Embryonic facial prominence (tissue), 1 donor: ENCODE measurements at regions not wholly inside any gene's neighbourhood (a gene's known extent, or its start where the extent isn't known, plus 50 kb on each side); places are given as distances from the start of the nearest gene placed in this dataset.

Experiments used
- DNase-seq: peaks from one replicate; pipeline ENCODE4 v3.0.0-alpha.2; 2016; ENCODE audit errors: extremely low spot score

DNA sequence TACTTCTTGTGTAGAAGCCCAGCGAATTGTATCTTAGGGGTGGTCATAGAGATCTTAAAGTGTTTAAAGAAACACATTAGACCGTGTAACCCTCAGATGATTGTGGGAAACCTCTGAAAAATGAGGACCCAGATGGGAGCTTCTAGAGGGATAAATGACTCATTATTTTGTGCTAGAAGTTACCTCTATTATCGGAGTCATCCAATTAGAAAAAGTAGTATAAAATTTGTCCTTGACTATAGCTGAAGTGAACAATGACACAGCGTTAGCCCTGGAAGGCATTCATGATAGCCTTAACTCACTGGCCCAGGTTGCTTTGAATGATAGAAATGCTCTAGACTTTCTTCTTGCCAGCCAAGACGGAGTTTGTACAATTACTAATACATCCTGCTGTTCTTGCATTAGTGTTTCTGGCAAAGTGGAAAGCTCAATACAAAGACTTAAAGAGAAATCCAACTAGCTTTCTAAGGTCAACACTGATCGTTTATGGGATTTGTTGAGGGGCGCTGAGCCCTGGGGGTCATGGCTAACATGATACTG lies 178.9 kb upstream of the VEGFC start:
- no peak for DNase-seq

DNA sequence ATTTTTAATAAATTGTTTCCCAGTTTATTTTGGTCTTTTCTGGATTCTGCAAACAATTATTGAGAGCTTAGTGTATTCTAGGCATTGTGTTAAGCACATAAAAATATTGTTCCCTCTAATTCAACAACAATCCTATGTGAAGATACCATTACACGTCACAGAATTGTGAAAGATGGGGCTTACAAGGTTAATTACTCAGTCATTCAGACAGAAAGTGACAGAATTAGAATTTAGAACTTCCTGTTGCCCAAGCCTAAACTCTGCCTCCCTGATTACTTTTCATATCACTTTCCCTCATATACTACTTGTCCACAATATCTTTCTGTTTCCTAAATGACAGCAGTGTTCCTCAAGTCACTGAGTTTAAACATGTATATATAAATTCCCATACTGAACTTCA lies 186.7 kb upstream of the VEGFC start:
- no peak for DNase-seq

DNA sequence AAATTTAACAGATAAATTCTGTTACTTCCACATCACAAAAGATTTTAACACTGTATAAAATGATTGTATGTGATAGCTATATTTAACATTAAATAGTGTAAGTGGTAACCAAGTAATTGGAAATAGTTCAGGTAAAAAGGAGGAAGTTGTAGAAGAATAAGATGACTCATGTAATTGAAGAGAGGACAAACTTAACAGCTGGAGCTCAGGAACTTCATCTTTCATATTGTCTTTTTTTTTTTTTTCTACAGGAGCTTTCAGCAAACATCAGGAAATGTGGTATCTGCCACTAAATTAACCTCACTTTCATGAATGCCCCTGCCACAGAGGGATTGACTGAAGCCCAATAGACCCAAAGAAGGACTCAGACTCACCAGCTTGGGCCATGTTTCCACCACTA lies 188.4 kb upstream of the VEGFC start:
- no peak for DNase-seq

DNA sequence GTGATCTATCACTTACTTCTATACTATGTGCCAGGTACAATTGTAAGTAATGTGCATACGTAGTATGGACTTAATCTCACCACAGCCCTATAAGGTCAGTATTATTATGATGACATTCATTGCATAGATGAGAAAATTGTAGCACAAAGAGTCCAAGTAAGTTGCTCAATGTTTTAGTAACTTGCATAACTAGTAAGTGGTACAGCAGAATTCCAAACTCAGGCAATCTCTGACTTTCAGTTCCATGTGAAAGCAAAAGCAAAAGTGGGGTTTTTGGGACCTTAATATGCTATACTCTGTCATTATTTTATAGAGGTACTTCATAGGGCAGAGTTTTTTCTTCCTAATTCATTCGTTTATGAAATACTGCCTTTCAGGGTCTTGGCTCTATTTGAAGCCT lies 188.8 kb upstream of the VEGFC start:
- DNase-seq = no peak

DNA sequence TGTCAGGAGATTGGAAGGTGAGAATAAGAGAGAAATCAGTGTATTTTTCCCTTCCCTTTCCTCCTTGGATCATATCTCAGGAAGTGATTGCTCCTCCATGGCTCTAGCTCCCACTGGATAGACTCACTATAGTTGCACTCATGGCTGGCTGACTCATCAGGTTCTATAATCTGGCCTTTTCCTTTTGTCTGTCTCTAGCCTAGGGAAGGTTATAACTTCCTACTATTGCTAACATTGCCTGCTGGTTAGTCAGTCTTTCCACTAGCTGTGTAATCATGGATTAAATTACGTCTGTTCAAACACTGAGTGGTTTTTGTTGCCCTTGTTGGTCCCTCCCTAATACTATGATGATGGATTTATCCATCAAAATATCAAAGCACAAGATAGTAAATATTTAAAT lies 195.5 kb upstream of the VEGFC start:
- no peak for DNase-seq

DNA sequence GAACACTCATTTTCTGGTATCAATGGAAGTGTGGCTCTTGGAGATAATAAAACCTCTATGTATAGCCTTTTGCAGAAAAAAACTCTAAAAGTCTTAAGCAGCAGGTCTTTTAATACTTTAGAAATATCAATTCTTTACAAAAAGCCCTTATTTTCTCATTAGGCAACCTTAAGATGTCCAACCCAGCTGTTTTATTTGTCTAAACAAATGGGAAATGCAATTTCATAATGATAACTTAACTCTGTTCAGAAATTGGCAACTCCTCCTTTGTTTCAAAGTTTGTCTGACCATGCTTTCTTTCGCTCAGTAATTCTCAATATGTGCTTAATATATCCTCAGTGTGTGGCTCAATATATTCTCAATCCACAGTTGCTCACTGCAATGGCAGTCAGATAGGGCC lies 196.5 kb upstream of the VEGFC start:
- no peak for DNase-seq

DNA sequence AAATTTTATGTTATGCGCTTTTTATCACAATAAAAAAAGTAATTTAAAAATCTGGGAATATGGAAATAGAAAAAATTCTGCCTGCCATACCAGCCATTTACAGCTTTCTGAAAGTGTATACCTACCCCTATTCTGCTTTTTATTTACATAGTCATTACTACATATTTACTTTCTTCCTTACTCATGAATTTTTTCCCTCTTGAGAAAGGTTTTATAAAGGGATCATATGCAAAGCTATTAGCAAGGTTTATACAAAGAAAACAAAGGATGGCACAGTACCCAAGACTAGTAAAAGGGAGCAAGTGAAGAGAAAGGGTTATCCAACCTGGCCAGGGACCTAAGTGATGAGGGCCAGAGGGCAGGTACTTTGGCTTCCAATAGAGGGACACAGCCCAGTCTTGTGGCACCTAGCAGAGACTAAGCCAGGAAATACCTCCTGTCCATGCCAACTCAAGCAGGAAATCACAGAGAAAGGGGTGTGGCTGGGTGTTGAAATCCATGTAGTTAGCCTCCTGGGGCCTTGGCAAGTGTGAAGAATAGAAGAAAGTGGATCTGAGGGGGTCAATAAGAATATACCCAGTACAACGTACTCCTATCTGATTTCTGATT lies 207.3 kb upstream of the VEGFC start:
- DNase-seq = no peak

DNA sequence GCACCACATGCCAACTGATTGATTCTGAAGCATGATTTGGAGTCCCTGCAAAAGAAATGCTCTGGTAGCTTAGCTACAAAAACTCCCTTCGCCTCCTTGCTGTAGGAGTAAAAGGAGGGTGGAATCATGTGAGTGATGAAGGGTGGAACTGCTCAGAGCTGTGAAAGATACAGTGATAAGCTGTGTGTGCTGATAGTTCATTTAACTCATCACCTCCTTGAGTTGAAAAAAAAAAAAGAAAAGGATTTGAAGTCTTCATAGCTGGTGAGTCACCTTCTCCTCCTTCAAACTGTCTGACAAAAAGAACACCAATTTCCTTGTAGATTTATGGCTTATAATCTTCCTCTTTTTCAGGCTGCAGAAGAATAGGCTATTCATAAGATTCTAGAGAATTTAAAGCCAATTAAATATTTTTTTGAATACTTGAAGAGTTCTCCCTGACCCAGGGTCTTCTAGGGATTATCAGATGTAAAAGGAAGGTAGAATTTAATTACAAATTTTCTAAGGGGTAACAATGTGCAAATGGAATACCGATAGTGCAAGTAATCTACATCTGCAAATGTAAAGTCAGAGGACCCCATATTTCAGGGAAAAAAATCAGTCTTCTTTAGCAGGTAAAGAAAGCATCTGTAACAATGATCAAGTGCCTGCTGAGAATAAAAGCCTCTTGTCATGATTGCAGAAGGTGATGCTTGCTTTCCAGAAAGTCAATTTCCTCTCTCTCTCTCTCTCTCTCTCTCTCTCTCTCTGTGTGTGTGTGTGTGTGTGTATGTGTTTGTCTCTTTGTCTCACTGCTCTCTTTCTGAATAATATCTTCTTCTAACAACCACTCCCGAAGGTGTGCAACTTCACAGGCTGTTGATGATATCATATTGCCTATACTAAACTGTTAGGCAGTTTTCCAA lies 208.8 kb upstream of the VEGFC start:
- no peak for DNase-seq

DNA sequence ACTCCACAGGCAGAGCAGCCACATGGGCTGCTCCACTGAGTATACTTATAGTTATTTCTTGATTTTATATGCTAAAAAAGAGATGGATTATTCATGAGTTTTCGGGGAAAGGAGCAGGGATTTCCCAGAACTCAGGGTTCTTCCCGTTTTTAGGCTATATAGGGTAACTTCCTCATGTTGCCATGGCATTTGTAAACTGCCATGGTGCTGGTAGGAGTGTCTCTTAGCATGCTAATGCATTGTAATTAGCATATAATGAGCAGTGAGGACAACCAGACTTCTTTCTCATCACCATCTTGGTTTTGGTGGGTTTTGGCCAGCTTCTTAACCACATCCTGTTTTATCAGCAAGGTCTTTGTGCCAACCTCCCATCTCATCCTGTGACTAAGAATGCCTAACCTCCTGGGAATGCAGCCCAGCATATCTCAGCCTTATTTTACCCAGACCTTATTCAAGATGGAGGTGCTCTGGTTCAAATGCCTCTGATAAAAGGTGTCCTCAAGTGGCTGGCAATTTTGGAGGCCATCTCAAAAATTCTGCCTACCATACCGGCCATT lies 213.0 kb upstream of the VEGFC start:
- no peak for DNase-seq

DNA sequence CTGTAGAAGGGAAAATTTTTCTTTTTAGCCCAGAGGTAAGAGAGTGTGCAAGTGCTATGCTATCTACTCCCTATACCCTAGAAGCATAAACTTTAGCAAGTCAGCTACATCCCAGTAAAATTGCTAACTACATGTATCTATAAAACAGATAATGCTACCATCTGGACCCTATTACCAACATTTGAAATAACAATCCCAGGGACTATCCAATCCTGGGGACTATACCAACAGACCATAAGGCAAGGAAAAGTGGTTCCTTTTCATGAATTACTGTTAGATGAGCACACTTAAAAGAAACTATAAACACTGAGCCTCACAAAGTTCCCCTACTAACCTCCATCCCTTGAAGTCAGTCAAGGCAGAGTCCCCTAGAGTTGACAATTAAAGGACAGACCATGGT lies 213.6 kb upstream of the VEGFC start:
- DNase-seq = no peak

DNA sequence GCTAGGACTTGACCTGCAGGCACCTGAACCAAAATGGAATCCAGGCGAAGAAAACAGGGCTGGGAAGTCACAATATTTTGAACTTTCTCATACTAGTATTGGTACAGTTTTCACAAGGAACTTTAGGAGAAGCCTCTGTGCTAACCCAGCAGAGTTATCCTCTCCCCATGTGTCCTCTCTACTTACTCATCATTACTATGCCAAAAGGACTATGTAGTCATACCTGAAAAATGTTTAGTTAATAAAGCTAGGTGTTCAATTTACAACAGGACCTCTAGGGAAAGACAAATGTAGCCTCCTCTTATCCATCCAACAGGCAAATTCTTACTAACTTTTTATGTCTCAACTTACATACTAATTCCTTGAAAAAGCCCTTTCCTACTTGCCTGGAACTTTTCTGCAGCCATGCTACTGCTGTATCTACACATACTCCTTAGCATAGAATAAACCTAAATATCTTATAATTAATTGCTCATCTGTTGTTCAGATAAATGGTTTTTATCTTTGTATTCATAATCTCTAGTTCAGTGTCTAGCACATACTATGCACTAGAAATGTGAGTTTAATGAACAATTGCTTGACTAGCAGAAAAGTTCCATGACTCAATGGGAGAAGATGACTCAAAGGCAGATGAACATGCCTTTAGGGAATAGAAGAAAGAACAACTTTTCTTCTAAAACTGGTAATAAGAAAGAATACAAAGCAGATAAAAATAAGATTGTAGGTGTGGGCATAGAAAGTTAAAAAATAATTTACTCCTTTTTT lies 215.5 kb upstream of the VEGFC start:
- no peak for DNase-seq

DNA sequence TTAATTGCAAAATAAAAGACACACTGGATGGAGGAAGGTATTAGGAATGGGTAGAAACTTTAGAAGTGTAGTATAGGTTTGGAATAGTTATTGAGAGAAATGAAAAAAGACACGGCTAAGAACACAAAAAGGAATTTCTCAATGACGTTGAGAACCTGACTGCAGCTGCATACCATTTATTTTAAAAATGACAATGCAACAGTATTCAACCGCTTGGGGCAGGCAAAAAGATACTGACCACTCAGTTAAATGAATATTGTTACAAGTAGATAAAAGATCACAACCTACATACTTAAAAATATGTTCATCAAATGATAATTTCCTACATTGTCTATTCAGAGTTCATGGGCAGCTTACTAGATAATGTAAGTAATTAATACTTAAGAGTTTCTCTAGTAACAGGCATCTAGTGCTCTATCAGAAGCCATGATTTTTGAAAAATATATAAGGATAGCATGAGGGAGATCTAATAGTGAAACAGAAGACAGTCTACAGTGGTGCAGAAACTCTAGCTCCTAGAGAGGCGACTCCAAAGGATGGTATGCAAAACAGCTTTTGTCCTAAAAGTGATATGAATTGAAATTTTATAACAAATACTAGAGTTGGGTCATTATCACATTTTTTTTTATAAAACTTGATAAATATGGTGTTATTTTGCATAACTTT lies 216.2 kb upstream of the VEGFC start:
- no peak for DNase-seq

DNA sequence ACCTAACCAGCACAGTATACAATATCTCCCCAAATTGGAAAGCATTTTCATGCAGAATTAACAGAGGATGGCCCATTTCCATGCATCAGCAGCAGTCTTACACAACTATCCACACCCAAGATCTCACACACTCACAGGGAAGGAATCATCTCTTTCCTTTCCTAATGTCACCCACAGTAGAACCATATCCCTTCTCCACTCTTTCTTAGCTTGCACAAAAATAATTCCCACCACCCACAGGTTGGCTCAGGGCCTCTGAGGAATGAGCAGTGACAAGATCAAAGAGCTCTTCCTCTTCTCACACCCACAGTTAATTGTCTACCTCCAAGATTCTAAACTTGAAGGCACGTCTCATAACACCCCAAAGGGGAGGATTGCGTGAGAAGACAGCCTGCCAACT lies 217.7 kb upstream of the VEGFC start:
- no peak for DNase-seq

DNA sequence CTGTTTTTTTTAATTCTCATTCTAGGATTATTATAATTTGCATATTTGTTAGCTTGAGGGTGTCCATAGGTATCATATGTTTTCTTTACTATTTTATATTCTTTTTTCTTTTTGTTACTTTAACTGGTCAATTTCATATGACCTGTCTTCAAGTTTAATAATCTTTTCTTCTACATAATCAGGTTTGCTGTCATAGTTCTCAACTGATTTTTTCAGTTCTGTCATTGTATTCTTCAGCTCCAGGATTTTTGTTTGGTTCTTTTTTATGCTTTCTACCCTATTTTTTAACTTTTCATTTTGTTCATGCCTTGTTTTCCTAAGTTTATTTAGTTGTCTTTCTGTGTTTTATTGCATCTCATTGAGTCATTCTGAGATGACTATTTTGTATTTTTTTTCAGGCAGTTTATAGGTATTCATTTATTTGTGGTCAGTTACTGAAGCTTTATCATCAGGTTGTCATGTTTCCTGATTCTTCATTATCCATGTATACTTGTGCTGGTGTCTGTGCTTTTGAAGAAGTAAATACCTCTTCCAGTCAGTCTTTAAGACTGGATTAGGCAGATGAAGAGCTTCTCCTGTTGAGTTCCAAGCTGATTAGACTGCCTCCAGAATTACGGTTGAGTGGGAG lies 220.3 kb upstream of the VEGFC start:
- DNase-seq = no peak

DNA sequence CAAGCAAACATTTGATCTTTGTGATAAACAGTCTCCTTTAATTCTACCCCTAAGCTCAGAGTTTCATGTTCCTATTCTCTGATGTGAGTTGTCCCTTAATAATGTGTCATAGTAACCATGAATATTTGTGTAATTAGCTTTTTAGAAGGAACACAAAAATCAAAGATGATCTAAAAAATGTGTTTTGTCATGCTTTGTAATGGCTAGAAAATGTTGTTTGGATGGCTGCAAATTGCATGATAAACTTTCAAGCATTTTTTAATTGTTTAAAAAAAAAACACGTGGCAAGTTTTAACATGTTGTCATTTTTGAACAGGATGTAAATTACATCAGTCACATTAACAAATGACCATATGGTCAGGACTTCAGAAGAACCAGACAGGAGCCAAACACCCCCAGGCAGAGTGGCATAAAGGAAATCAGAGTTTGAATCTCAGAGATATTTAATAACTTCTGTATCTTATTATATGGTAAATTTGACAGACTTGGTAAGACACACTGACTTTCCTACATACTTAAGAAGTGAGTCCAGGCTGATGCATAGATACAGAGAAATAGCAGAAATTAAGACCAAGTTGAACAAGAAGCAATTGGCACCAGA lies 223.9 kb upstream of the VEGFC start:
- no peak for DNase-seq

DNA sequence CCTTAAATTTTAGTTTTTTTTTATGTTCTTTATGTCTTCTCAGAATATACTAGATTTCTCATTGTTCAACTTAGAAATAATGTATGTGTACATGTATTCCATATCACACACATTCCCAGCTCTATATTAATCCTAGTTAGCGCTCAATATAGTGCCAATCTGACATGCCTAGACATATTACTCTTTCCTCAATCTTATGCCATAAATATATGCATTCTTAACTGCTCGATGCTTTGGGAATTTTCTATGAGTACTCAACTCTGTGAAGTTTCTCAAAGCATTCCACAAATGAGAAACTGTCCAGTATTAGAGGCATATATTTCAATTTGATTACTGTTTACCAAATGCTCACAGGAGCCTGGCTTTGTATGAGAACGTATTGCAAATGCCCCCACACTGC lies 231.2 kb upstream of the VEGFC start:
- no peak for DNase-seq

DNA sequence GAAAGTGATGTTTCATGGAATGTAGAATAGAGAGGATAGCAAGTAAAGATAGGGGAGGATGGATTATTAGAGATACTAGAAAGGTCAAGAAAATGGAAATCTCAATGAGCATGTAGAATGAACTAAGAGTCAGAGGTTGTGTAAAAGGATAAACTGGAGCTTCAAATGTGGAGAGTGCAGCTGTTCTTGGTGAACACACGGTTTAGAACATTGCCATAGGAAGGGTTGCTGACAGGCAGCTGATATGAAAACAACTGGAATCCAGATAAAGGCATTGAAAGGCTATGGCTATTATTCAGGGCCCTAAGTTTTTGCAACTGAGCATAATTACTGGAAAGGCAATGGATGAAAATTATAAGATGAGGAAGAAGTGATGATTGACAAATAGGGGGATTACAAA lies 239.6 kb upstream of the VEGFC start:
- no peak for DNase-seq

DNA sequence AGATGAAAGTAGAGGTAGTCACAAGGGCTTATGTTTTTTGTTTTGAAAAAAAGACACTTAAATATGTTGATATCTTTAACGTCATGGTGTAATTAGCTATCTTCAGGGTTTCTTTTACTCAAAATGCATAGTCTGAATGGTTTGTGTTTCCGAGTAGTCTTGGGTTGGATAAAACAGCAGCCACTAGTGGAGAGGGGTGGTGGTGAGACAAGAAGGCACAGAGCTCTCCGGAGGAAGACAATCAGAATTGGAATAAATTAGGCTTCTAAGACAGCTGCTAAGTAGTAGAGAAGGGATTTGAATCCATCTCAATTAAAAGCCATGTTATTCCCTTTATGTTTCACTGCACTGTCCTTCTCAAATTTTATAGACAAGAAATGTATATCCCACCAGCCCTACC lies 240.4 kb upstream of the VEGFC start:
- DNase-seq = no peak

DNA sequence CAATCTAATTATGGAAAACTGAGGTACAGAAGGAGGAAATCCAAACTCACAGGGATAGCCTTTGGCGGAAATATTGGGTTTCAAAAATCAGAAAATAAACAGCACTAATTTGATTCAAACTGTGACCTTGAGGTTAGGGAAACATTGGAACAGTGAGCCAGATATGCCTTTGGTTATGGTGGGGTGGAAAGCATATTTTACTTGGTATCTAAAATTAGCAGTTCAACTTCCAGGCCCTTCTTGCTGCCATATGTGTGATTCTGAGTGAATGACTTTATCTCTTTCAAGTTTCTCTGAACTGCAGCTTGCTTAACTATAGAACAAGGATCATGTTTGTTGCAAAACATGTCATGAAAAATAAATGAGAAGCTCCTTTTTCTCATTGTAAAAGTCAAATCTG lies 240.9 kb upstream of the VEGFC start:
- no peak for DNase-seq

DNA sequence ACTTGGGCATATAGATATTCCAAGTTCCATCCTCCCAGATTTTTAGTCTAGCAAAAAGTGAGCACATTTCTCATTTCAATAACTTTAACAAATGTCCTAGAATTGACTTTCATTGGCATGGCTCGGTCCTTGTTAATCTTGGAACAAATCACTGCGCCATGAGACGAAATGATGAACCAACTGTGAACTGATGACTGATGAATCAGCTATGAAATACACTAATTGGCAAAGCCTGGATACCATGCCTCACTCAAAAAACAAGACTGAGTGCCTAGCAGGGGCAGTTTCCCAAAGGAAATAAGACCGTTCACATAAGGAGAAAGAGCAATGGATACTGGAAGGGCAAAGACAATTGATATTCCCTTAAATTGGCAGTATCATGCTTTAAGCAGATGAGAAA lies 248.6 kb upstream of the VEGFC start:
- DNase-seq = no peak
